SK-N-SH treated with all-trans-retinoic acid at 6 μM for 48 hours (cell line): ENCODE measurements at regions not wholly inside any gene's neighbourhood (a gene's known extent, or its start where the extent isn't known, plus 50 kb on each side); places are given as distances from the start of the nearest gene placed in this dataset.

Experiments used
- RARB ChIP-seq: fragments of 250-450 bp; sonication (Bioruptor Pico); IDR thresholded peaks from 2 replicates; pipeline ENCODE4 v1.8.0; 2021; ENCODE audit warnings: mild to moderate bottlenecking, moderate library complexity
- TF ChIP-seq, protein P1 (sequence below): fragments of 250-450 bp; sonication (Bioruptor Pico); IDR thresholded peaks from 2 replicates; pipeline ENCODE4 v1.8.0; 2020; ENCODE audit warnings: mild to moderate bottlenecking, moderate library complexity, borderline replicate concordance

GRCh38 chr9:588981-589380 lies 252.5 kb upstream of the DMRT1 start:
- no peak for TF ChIP-seq RARB (CRISPR knock-in tag)
- TF ChIP-seq, protein P1, sequence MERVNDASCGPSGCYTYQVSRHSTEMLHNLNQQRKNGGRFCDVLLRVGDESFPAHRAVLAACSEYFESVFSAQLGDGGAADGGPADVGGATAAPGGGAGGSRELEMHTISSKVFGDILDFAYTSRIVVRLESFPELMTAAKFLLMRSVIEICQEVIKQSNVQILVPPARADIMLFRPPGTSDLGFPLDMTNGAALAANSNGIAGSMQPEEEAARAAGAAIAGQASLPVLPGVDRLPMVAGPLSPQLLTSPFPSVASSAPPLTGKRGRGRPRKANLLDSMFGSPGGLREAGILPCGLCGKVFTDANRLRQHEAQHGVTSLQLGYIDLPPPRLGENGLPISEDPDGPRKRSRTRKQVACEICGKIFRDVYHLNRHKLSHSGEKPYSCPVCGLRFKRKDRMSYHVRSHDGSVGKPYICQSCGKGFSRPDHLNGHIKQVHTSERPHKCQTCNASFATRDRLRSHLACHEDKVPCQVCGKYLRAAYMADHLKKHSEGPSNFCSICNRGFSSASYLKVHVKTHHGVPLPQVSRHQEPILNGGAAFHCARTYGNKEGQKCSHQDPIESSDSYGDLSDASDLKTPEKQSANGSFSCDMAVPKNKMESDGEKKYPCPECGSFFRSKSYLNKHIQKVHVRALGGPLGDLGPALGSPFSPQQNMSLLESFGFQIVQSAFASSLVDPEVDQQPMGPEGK, result no peak
